CD14-positive monocyte (primary cell): ENCODE measurements at regions not wholly inside any gene's neighbourhood (a gene's known extent, or its start where the extent isn't known, plus 50 kb on each side); places are given as distances from the start of the nearest gene placed in this dataset.

Experiments used
- DNase-seq, 3 donors: peaks; one replicate each; pipeline ENCODE4 v3.0.0-alpha.2; 2011 to 2022
- H2AFZ ChIP-seq: 2 replicates; pipeline ENCODE4 v1.6.0; 2012; ENCODE audit warnings: mild to moderate bottlenecking, low read depth, low read length, inconsistent platforms; ENCODE audit not compliant: insufficient read depth, poor library complexity, severe bottlenecking
- H3K27ac ChIP-seq, 2 donors: 1 replicate in 1 of 2; 2 replicates in 1 of 2; pipeline ENCODE4 v1.5.1; 2012 to 2013; ENCODE audit warnings: low read length in 2 of 2, control low read depth in 1 of 2, inconsistent platforms in 1 of 2, low read depth in 1 of 2, mild to moderate bottlenecking in 1 of 2
- H3K27me3 ChIP-seq, 2 donors: one replicate each; pipeline versions ENCODE4 v1.6.0 to v1.6.1; 2011 to 2013; ENCODE audit warnings: low read length in 2 of 2; ENCODE audit not compliant: control insufficient read depth in 2 of 2, insufficient read depth in 2 of 2
- H3K36me3 ChIP-seq, 2 donors: replicated peaks in 1 of 2; 1 replicate in 1 of 2; 2 replicates in 1 of 2; pipeline versions ENCODE4 v1.5.1 to v1.6.1; 2012 to 2013; ENCODE audit warnings: low read length in 2 of 2, control low read depth in 1 of 2, inconsistent platforms in 1 of 2, mild to moderate bottlenecking in 1 of 2; ENCODE audit not compliant: insufficient read depth in 2 of 2, control insufficient read depth in 1 of 2
- H3K4me1 ChIP-seq, 2 donors: 1 replicate in 1 of 2; 2 replicates in 1 of 2; pipeline versions ENCODE4 v1.5.1 to v1.6.1; 2012 to 2013; ENCODE audit warnings: low read length in 2 of 2, control low read depth in 1 of 2, inconsistent platforms in 1 of 2, mild to moderate bottlenecking in 1 of 2, moderate library complexity in 1 of 2; ENCODE audit not compliant: insufficient read depth in 2 of 2, control insufficient read depth in 1 of 2
- H3K4me2 ChIP-seq: replicated peaks from 2 replicates; pipeline ENCODE3; 2012; ENCODE audit warnings: low read length, moderate library complexity, mild to moderate bottlenecking; ENCODE audit not compliant: poor library complexity, severe bottlenecking; ENCODE audit errors: extremely low read depth
- H3K4me3 ChIP-seq, 3 experiments: fragments of 200-600 bp in 1 of 3; sonication (generic) in 1 of 3; replicated peaks in 1 of 3; 1 replicate in 2 of 3; 2 replicates in 1 of 3; pipeline ENCODE4 v1.5.1; 2011 to 2013; ENCODE audit warnings: low read length in 3 of 3, mild to moderate bottlenecking in 3 of 3, control low read depth in 2 of 3, low read depth in 2 of 3, inconsistent platforms in 1 of 3, moderate library complexity in 1 of 3
- H3K79me2 ChIP-seq: 2 replicates; pipeline ENCODE4 v1.6.0; 2012; ENCODE audit warnings: mild to moderate bottlenecking, control low read depth, inconsistent platforms, low read length, moderate library complexity; ENCODE audit not compliant: insufficient read depth
- H3K9ac ChIP-seq: 2 replicates; pipeline ENCODE4 v1.6.0; 2017; ENCODE audit warnings: low read length, mild to moderate bottlenecking; ENCODE audit not compliant: insufficient read depth, poor library complexity, severe bottlenecking
- H3K9me3 ChIP-seq, 2 donors: replicated peaks in 1 of 2; 1 replicate in 1 of 2; 2 replicates in 1 of 2; pipeline versions ENCODE4 v1.5.1 to v1.6.1; 2012 to 2013; ENCODE audit warnings: low read length in 2 of 2, control low read depth in 1 of 2; ENCODE audit not compliant: control insufficient read depth in 1 of 2, insufficient read depth in 1 of 2
- H4K20me1 ChIP-seq: 2 replicates; pipeline ENCODE4 v1.6.0; 2012; ENCODE audit warnings: mild to moderate bottlenecking, low read length, control low read depth, moderate library complexity; ENCODE audit not compliant: insufficient read depth
- H3K27ac Mint-ChIP-seq, 7 donors: one replicate each; pipeline ENCODE4 v1.8.0; 2020; ENCODE audit warnings: mild to moderate bottlenecking in 7 of 7, mixed read lengths in 7 of 7, moderate library complexity in 6 of 7, inconsistent platforms in 2 of 7
- H3K27me3 Mint-ChIP-seq, 3 donors: one replicate each; pipeline ENCODE4 v1.8.0; 2021 to 2022; ENCODE audit warnings: low read depth in 3 of 3, mild to moderate bottlenecking in 3 of 3, mixed read lengths in 3 of 3, moderate library complexity in 3 of 3, inconsistent platforms in 1 of 3
- H3K36me3 Mint-ChIP-seq, 2 donors: one replicate each; pipeline ENCODE4 v1.8.0; 2020; ENCODE audit warnings: mixed read lengths in 2 of 2, inconsistent platforms in 1 of 2, mild to moderate bottlenecking in 1 of 2
- H3K4me1 Mint-ChIP-seq: one replicate; pipeline ENCODE4 v1.8.0; 2020; ENCODE audit warnings: mild to moderate bottlenecking, mixed read lengths
- H3K4me3 Mint-ChIP-seq, 2 donors: one replicate each; pipeline ENCODE4 v1.8.0; 2020; ENCODE audit warnings: mild to moderate bottlenecking in 2 of 2, mixed read lengths in 2 of 2, moderate library complexity in 1 of 2
- H3K9me3 Mint-ChIP-seq, 7 donors: one replicate each; pipeline ENCODE4 v1.8.0; 2020 to 2022; ENCODE audit warnings: mixed read lengths in 7 of 7, mild to moderate bottlenecking in 6 of 7, moderate library complexity in 6 of 7, inconsistent platforms in 2 of 7
- CTCF ChIP-seq: fragments of 200-600 bp; IDR thresholded peaks from one replicate; pipeline ENCODE4 v1.8.0; 2022; ENCODE audit warnings: antibody characterized with exemption, mild to moderate bottlenecking
- WGBS: methylation state at CpG from one replicate; pipeline ENCODE4 v1.1.5; 2013; ENCODE audit warnings: missing lambda C conversion rate; ENCODE audit not compliant: insufficient coverage; 5-methylcytosine and 5-hydroxymethylcytosine counted together
- intact Hi-C, 2 donors: fragments of 100-400 bp; cut with micrococcal nuclease; formaldehyde crosslinking; loops; one replicate each; pipeline versions ENCODE4 v1.15.0 to v1.15.1; 2023

DNA sequence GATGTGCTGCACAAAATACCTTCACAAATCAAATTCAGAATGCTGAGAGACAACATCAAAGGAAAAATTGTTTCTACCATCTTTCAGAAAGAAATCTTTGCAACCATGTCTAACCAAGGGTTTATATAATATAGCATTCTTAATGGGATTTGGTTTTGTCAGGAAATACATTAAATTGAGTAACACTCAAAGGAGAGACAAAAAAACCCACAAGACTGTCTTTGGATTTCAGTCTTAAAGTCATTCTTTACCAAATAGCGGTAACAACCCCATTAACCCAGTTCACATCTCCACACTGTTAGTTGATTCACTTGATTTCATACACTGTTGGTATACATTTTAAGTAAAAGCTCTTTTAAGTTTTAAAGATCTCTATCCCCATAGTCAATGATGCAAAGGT is 145.7 kb upstream of the EDNRA start:
- H3K9me3 Mint-ChIP-seq: peaks cover 0 to 9% (median 4%) of the 10 kb centered on the region in 7 donors
- Histone ChIP-seq H3K36me3 (no peaks in the 10 kb centered on the region), H3K4me2 (no peak overlapping the region), H4K20me1 (no peaks in the 10 kb centered on the region), H3K27ac (no peak overlapping the region), H3K9me3 (no peaks in the 10 kb centered on the region), H3K4me1 (no peaks in the 10 kb centered on the region), H3K4me3 (no peak overlapping the region), H3K79me2 (no peaks in the 10 kb centered on the region), H2AFZ (no peak overlapping the region), H3K9ac (no peak overlapping the region), H3K27me3 (no peaks in the 10 kb centered on the region)
- H3K4me3 Mint-ChIP-seq: no peak overlapping the region
- TF ChIP-seq CTCF: no peak
- H3K27ac Mint-ChIP-seq: no peak overlapping the region
- no CpG with 5 or more reads among the region's 1 CpG for WGBS
- intact Hi-C loops: no loop called here
- no peaks in the 10 kb centered on the region for H3K4me1 Mint-ChIP-seq
- DNase-seq: no peak
- H3K36me3 Mint-ChIP-seq: no peaks in the 10 kb centered on the region
- no peaks in the 10 kb centered on the region for H3K27me3 Mint-ChIP-seq

- no peak overlapping the region for H2AFZ ChIP-seq
- no peaks in the 10 kb centered on the region for H3K79me2 ChIP-seq
- WGBS: no CpG with 5 or more reads among the region's 2 CpGs
- Mint-ChIP-seq H3K27ac (no peak overlapping the region), H3K9me3 (peaks cover 0 to 9% (median 4%) of the 10 kb centered on the region in 7 donors), H3K4me1 (no peaks in the 10 kb centered on the region), H3K4me3 (no peak overlapping the region), H3K27me3 (no peaks in the 10 kb centered on the region), H3K36me3 (no peaks in the 10 kb centered on the region)
- no peak overlapping the region for H3K4me3 ChIP-seq
- no peak overlapping the region for H3K4me2 ChIP-seq
- H4K20me1 ChIP-seq: no peaks in the 10 kb centered on the region
- no peak overlapping the region for H3K27ac ChIP-seq
- TF ChIP-seq CTCF: no peak
- DNase-seq: no peak
- H3K9ac ChIP-seq: no peak overlapping the region
- intact Hi-C loops: no loop called here
- H3K36me3 ChIP-seq: no peaks in the 10 kb centered on the region
- H3K9me3 ChIP-seq: no peaks in the 10 kb centered on the region
- H3K27me3 ChIP-seq: no peaks in the 10 kb centered on the region
- no peaks in the 10 kb centered on the region for H3K4me1 ChIP-seq
These were observed 144.6 kb upstream of the EDNRA start for GRCh38 chr4:147336252-147336651.
